HEK293 (cell line): ENCODE measurements at regions not wholly inside any gene's neighbourhood (a gene's known extent, or its start where the extent isn't known, plus 50 kb on each side); places are given as distances from the start of the nearest gene placed in this dataset.

Experiments
- CTCF ChIA-PET: fragments of 350-600 bp; formaldehyde crosslinking; extraction: SDS; loops from one replicate; lab custom pipeline; 2021; ENCODE audit warnings: antibody characterized with exemption; lab: Yijun Ruan, JAX
- POLR2A ChIA-PET: fragments of 300-600 bp; formaldehyde crosslinking; extraction: SDS; loops from one replicate; lab custom pipeline; 2020; ENCODE audit warnings: antibody characterized with exemption, inconsistent platforms; lab: Yijun Ruan, JAX
- H3K27ac ChIP-seq: fragments of 200-500 bp; sonication (Bioruptor generic); 2 replicates; pipeline ENCODE4 v1.5.1; 2014; ENCODE audit warnings: low read depth, low read length, control low read depth, inconsistent platforms; ENCODE audit errors: extremely low read depth
- H3K36me3 ChIP-seq, 2 experiments: fragments of 200-500 bp in 1 of 2; sonication (Bioruptor generic) in 1 of 2; 1 replicate in 1 of 2; 2 replicates in 1 of 2; pipeline ENCODE4 v1.5.1; 2014 to 2017; ENCODE audit warnings: inconsistent platforms in 2 of 2, low read length in 2 of 2; ENCODE audit not compliant: control insufficient read depth in 2 of 2, insufficient read depth in 1 of 2
- H3K4me1 ChIP-seq: fragments of 200-500 bp; sonication (Bioruptor generic); 2 replicates; pipeline ENCODE4 v1.5.1; 2014; ENCODE audit warnings: mild to moderate bottlenecking, low read length, inconsistent platforms; ENCODE audit not compliant: control insufficient read depth, insufficient read depth
- H3K4me3 ChIP-seq: 2 replicates; pipeline ENCODE4 v1.5.1; 2011; ENCODE audit warnings: low read depth, mild to moderate bottlenecking, control low read depth, low read length, moderate library complexity
- H3K9me3 ChIP-seq: fragments of 200-500 bp; sonication (Bioruptor generic); 2 replicates; pipeline ENCODE4 v1.5.1; 2014; ENCODE audit warnings: low read depth, low read length, inconsistent platforms; ENCODE audit not compliant: control insufficient read depth, insufficient read depth
- BCL11A ChIP-seq: fragments of 450-650 bp; formaldehyde crosslinking; IDR thresholded peaks from 2 replicates; pipeline ENCODE4 v1.5.1; 2016; ENCODE audit warnings: low read depth, missing biosample characterization, missing genetic modification characterization
- BCL11B ChIP-seq: fragments of 450-650 bp; formaldehyde crosslinking; IDR thresholded peaks from 2 replicates; pipeline ENCODE4 v1.5.1; 2016; ENCODE audit warnings: low read depth, missing biosample characterization, missing genetic modification characterization
- GLI2 ChIP-seq: fragments of 450-650 bp; formaldehyde crosslinking; IDR thresholded peaks from 2 replicates; pipeline ENCODE4; 2017; ENCODE audit warnings: missing biosample characterization, missing genetic modification characterization, low read depth, borderline replicate concordance
- GLIS2 ChIP-seq: fragments of 450-650 bp; formaldehyde crosslinking; IDR thresholded peaks from 2 replicates; pipeline ENCODE4 v1.5.1; 2016; ENCODE audit warnings: missing biosample characterization, missing genetic modification characterization
- IKZF3 ChIP-seq: fragments of 450-650 bp; IDR thresholded peaks from 2 replicates; pipeline ENCODE4 v1.5.0; 2018; ENCODE audit warnings: missing biosample characterization, mild to moderate bottlenecking, missing genetic modification characterization, moderate library complexity
- KLF17 ChIP-seq: fragments of 450-650 bp; formaldehyde crosslinking; IDR thresholded peaks from 2 replicates; pipeline ENCODE4 v1.5.1; 2016; ENCODE audit warnings: missing biosample characterization, missing genetic modification characterization
- PRDM1 ChIP-seq: fragments of 450-650 bp; formaldehyde crosslinking; IDR thresholded peaks from 2 replicates; pipeline ENCODE4; 2016; ENCODE audit warnings: missing biosample characterization, missing genetic modification characterization
- PRDM2 ChIP-seq: fragments of 450-650 bp; formaldehyde crosslinking; IDR thresholded peaks from 2 replicates; pipeline ENCODE4 v1.5.1; 2016; ENCODE audit warnings: missing biosample characterization, missing genetic modification characterization, borderline replicate concordance
- SETDB1 ChIP-seq: IDR thresholded peaks from one replicate; pipeline ENCODE4 v1.6.1; 2017; ENCODE audit warnings: mild to moderate bottlenecking, low read length, moderate library complexity, mixed read lengths; ENCODE audit not compliant: insufficient read length
- TRIM28 ChIP-seq: IDR thresholded peaks from 2 replicates; pipeline ENCODE4 v1.6.1; 2011; ENCODE audit warnings: low read length, control low read depth, borderline replicate concordance
- ZBTB10 ChIP-seq: fragments of 450-650 bp; formaldehyde crosslinking; IDR thresholded peaks from 2 replicates; pipeline ENCODE4 v1.5.1; 2016; ENCODE audit warnings: missing biosample characterization, missing genetic modification characterization
- ZNF112 ChIP-seq: fragments of 450-650 bp; formaldehyde crosslinking; IDR thresholded peaks from 2 replicates; pipeline ENCODE4 v1.5.0; 2017; ENCODE audit warnings: missing biosample characterization, missing genetic modification characterization
- ZNF157 ChIP-seq: fragments of 450-650 bp; formaldehyde crosslinking; IDR thresholded peaks from 2 replicates; pipeline ENCODE4 v1.5.1; 2016; ENCODE audit warnings: missing biosample characterization, missing genetic modification characterization
- ZNF19 ChIP-seq: fragments of 450-650 bp; formaldehyde crosslinking; IDR thresholded peaks from 2 replicates; pipeline ENCODE4; 2016; ENCODE audit warnings: missing biosample characterization, missing genetic modification characterization, low read depth
- ZNF2 ChIP-seq: fragments of 450-650 bp; formaldehyde crosslinking; IDR thresholded peaks from 2 replicates; pipeline ENCODE4 v1.5.1; 2016; ENCODE audit warnings: missing biosample characterization, missing genetic modification characterization
- ZNF335 ChIP-seq: fragments of 450-650 bp; formaldehyde crosslinking; conservative IDR thresholded peaks from 2 replicates; pipeline ENCODE4 v1.5.1; 2016; ENCODE audit warnings: missing biosample characterization, missing genetic modification characterization
- ZNF394 ChIP-seq: fragments of 450-650 bp; formaldehyde crosslinking; IDR thresholded peaks from 2 replicates; pipeline ENCODE4 v1.5.1; 2016; ENCODE audit warnings: missing biosample characterization, missing genetic modification characterization, mild to moderate bottlenecking, moderate library complexity, borderline replicate concordance
- ZNF426 ChIP-seq: fragments of 450-650 bp; formaldehyde crosslinking; IDR thresholded peaks from 2 replicates; pipeline ENCODE4 v1.5.1; 2017; ENCODE audit warnings: missing biosample characterization, missing genetic modification characterization, mild to moderate bottlenecking, inconsistent platforms, moderate library complexity
- ZNF433 ChIP-seq: fragments of 450-650 bp; formaldehyde crosslinking; IDR thresholded peaks from 2 replicates; pipeline ENCODE4 v1.5.1; 2016; ENCODE audit warnings: missing biosample characterization, missing genetic modification characterization, low read depth
- TF ChIP-seq, protein P1 (sequence below): fragments of 450-650 bp; formaldehyde crosslinking; conservative IDR thresholded peaks from 2 replicates; pipeline ENCODE4 v1.5.1; 2016; ENCODE audit warnings: low read depth, missing biosample characterization, missing genetic modification characterization
- TF ChIP-seq, protein P2 (sequence below): fragments of 450-650 bp; formaldehyde crosslinking; optimal IDR thresholded peaks from 2 replicates; pipeline ENCODE3; 2016; ENCODE audit warnings: missing biosample characterization, mild to moderate bottlenecking, missing genetic modification characterization

GRCh38 chr10:43825984-43826383 is 177.3 kb upstream of the ZNF32 start (continued):
- TF ChIP-seq ZNF426 (tag by site-specific recombination), result no peak
- no peak for TF ChIP-seq ZBTB10 (tag by site-specific recombination)
- TF ChIP-seq IKZF3, result no peak
- no peak for TF ChIP-seq GLIS2 (tag by site-specific recombination)
- TF ChIP-seq, protein P1, sequence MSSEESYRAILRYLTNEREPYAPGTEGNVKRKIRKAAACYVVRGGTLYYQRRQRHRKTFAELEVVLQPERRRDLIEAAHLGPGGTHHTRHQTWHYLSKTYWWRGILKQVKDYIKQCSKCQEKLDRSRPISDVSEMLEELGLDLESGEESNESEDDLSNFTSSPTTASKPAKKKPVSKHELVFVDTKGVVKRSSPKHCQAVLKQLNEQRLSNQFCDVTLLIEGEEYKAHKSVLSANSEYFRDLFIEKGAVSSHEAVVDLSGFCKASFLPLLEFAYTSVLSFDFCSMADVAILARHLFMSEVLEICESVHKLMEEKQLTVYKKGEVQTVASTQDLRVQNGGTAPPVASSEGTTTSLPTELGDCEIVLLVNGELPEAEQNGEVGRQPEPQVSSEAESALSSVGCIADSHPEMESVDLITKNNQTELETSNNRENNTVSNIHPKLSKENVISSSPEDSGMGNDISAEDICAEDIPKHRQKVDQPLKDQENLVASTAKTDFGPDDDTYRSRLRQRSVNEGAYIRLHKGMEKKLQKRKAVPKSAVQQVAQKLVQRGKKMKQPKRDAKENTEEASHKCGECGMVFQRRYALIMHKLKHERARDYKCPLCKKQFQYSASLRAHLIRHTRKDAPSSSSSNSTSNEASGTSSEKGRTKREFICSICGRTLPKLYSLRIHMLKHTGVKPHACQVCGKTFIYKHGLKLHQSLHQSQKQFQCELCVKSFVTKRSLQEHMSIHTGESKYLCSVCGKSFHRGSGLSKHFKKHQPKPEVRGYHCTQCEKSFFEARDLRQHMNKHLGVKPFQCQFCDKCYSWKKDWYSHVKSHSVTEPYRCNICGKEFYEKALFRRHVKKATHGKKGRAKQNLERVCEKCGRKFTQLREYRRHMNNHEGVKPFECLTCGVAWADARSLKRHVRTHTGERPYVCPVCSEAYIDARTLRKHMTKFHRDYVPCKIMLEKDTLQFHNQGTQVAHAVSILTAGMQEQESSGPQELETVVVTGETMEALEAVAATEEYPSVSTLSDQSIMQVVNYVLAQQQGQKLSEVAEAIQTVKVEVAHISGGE (tag by site-specific recombination), result no peak
- TF ChIP-seq, all 188 proteins: peak for 0

DNA sequence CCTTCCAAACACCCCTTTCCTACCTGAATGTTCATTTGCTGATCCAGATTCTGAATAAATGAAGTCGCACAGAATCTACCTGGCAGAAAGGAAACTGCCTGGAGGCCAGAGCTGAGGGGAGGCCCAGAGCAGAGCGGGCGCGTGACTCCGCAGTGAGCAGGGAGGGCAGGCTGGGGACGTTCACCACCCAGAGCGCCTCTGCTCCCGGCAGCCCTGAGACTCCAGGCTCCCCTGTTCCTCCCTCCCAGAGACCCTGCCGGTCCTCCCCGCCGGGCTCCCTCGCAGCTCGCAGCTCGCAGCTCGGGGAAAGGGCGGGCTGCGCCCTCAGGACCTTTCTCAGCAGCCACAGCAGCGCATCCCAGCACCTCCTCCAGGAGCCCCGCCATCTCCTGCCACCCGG is 176.7 kb upstream of the ZNF32 start:
- no peaks in the 10 kb centered on the region for H3K36me3 ChIP-seq
- no peak for TF ChIP-seq ZNF19 (tag by site-specific recombination)
- TF ChIP-seq PRDM1, result no peak
- TF ChIP-seq TRIM28, result no peak
- TF ChIP-seq ZNF157 (tag by site-specific recombination), result no peak
- no peak for TF ChIP-seq SETDB1
- no peak for TF ChIP-seq BCL11A (tag by site-specific recombination)
- no peak for TF ChIP-seq ZNF2 (tag by site-specific recombination)
- TF ChIP-seq ZNF394 (tag by site-specific recombination), result no peak
- no peak for TF ChIP-seq BCL11B
- TF ChIP-seq, protein P2, sequence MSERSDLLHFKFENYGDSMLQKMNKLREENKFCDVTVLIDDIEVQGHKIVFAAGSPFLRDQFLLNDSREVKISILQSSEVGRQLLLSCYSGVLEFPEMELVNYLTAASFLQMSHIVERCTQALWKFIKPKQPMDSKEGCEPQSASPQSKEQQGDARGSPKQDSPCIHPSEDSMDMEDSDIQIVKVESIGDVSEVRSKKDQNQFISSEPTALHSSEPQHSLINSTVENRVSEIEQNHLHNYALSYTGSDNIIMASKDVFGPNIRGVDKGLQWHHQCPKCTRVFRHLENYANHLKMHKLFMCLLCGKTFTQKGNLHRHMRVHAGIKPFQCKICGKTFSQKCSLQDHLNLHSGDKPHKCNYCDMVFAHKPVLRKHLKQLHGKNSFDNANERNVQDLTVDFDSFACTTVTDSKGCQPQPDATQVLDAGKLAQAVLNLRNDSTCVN, result no peak
- no peak for TF ChIP-seq GLI2 (tag by site-specific recombination)
- TF ChIP-seq ZNF335, result no peak
- TF ChIP-seq KLF17 (tag by site-specific recombination), result no peak
- TF ChIP-seq ZNF112 (tag by site-specific recombination), result no peak
- TF ChIP-seq PRDM2 (tag by site-specific recombination), result no peak
- no peak for TF ChIP-seq ZNF433 (tag by site-specific recombination)
- TF ChIP-seq, all 188 proteins: peak for 0
- POLR2A ChIA-PET, result no interaction called here
- CTCF ChIA-PET, result no interaction called here
- Histone ChIP-seq H3K27ac (no peak overlapping the region), H3K4me1 (no peaks in the 10 kb centered on the region), H3K9me3 (no peaks in the 10 kb centered on the region), H3K4me3 (no peak overlapping the region)
